ENCODE measurements at regions not wholly inside any gene's neighbourhood (a gene's known extent, or its start where the extent isn't known, plus 50 kb on each side); places are given as distances from the start of the nearest gene placed in this dataset.
A peak's percentile ranks its signal among the peaks of the same experiment; 100 is the strongest.

GRCh38 chr17:77887464-77888241 is 70.8 kb upstream of the TNRC6C start:
- DNase-seq (ENCODE audit: low spot score) (peak; percentile 48), ATAC-seq (ENCODE audit: low read depth) (peak; percentile 45)
- peaks cover 36% of the 10 kb centered on the region for H3K27me3 ChIP-seq (ENCODE audit: insufficient read depth, poor library complexity, severe bottlenecking)
- no peak for TF ChIP-seq CTCF (IDR thresholded peaks at IDR 0.05; ENCODE audit: poor library complexity, severe bottlenecking)
- peaks cover 2% of the 10 kb centered on the region for H3K4me1 ChIP-seq (ENCODE audit: insufficient read depth, poor library complexity, severe bottlenecking)
- H3K36me3 ChIP-seq (ENCODE audit: low read depth), result no peaks in the 10 kb centered on the region
- no peak overlapping the region for H3K27ac ChIP-seq (ENCODE audit: poor library complexity, severe bottlenecking)
- no peaks in the 10 kb centered on the region for H3K9me3 ChIP-seq (ENCODE audit: severe bottlenecking)
- H3K4me3 ChIP-seq (ENCODE audit: severe bottlenecking), result peak overlapping the region; percentile 8

- H3K27ac ChIP-seq (ENCODE audit: poor library complexity, severe bottlenecking), result no peak overlapping the region
- no peaks in the 10 kb centered on the region for H3K36me3 ChIP-seq (ENCODE audit: low read depth)
- H3K27me3 ChIP-seq (ENCODE audit: insufficient read depth, poor library complexity, severe bottlenecking), result peaks cover 36% of the 10 kb centered on the region
- TF ChIP-seq CTCF (IDR thresholded peaks at IDR 0.05; ENCODE audit: poor library complexity, severe bottlenecking), result no peak
- ATAC-seq (ENCODE audit: low read depth) (no peak), DNase-seq (ENCODE audit: low spot score) (peak; percentile 26)
- H3K4me1 ChIP-seq (ENCODE audit: insufficient read depth, poor library complexity, severe bottlenecking), result peaks cover 2% of the 10 kb centered on the region
- no peaks in the 10 kb centered on the region for H3K9me3 ChIP-seq (ENCODE audit: severe bottlenecking)
- H3K4me3 ChIP-seq (ENCODE audit: severe bottlenecking), result peak overlapping the region; percentile 8
These were observed 70.0 kb upstream of the TNRC6C start for GRCh38 chr17:77888242-77889134.

GRCh38 chr17:77889135-77889505 is 69.4 kb upstream of the TNRC6C start:
- H3K9me3 ChIP-seq (ENCODE audit: severe bottlenecking), result no peaks in the 10 kb centered on the region
- TF ChIP-seq CTCF (IDR thresholded peaks at IDR 0.05; ENCODE audit: poor library complexity, severe bottlenecking), result no peak
- peaks cover 2% of the 10 kb centered on the region for H3K4me1 ChIP-seq (ENCODE audit: insufficient read depth, poor library complexity, severe bottlenecking)
- DNase-seq (ENCODE audit: low spot score), result peak; percentile 11
- no peak for ATAC-seq (ENCODE audit: low read depth)
- H3K36me3 ChIP-seq (ENCODE audit: low read depth), result no peaks in the 10 kb centered on the region
- peaks cover 36% of the 10 kb centered on the region for H3K27me3 ChIP-seq (ENCODE audit: insufficient read depth, poor library complexity, severe bottlenecking)
- H3K27ac ChIP-seq (ENCODE audit: poor library complexity, severe bottlenecking), result no peak overlapping the region
- H3K4me3 ChIP-seq (ENCODE audit: severe bottlenecking), result no peak overlapping the region

- ATAC-seq (ENCODE audit: low read depth), result no peak
- Histone ChIP-seq H3K27ac (ENCODE audit: poor library complexity, severe bottlenecking) (no peak overlapping the region), H3K27me3 (ENCODE audit: insufficient read depth, poor library complexity, severe bottlenecking) (peaks cover 36% of the 10 kb centered on the region), H3K4me3 (ENCODE audit: severe bottlenecking) (no peak overlapping the region), H3K4me1 (ENCODE audit: insufficient read depth, poor library complexity, severe bottlenecking) (peaks cover 2% of the 10 kb centered on the region), H3K36me3 (ENCODE audit: low read depth) (no peaks in the 10 kb centered on the region), H3K9me3 (ENCODE audit: severe bottlenecking) (no peaks in the 10 kb centered on the region)
- TF ChIP-seq CTCF (IDR thresholded peaks at IDR 0.05; ENCODE audit: poor library complexity, severe bottlenecking), result no peak
- DNase-seq (ENCODE audit: low spot score), result peak; percentile 58
These were observed 68.4 kb upstream of the TNRC6C start for GRCh38 chr17:77889866-77890760.

Measured in RWPE2 (cell line).